Testis (tissue), 2 donors: ENCODE measurements at regions not wholly inside any gene's neighbourhood (a gene's known extent, or its start where the extent isn't known, plus 50 kb on each side); places are given as distances from the start of the nearest gene placed in this dataset.

ENCODE experiments used
- CTCF ChIP-seq, 3 experiments: fragments of 450-650 bp in 2 of 3; fragments of 200-600 bp in 1 of 3; sonication (generic) in 1 of 3; IDR thresholded peaks; one replicate each; pipeline ENCODE4 v1.5.1; 2016 to 2019; ENCODE audit warnings: antibody characterized with exemption in 3 of 3, mild to moderate bottlenecking in 2 of 3, moderate library complexity in 1 of 3
- POLR2A ChIP-seq: fragments of 450-650 bp; IDR thresholded peaks from one replicate; pipeline ENCODE4 v1.6.1; 2017; ENCODE audit warnings: antibody characterized with exemption, mild to moderate bottlenecking, moderate library complexity

- no peak for TF ChIP-seq CTCF (IDR thresholded peaks at IDR 0.05)
- no peak for TF ChIP-seq POLR2A
Observed at GRCh38 chr3:94811836-94812235, 749.0 kb downstream of the NSUN3 start.
